SK-N-SH treated with all-trans-retinoic acid at 6 μM for 48 hours (cell line): ENCODE measurements at regions not wholly inside any gene's neighbourhood (a gene's known extent, or its start where the extent isn't known, plus 50 kb on each side); places are given as distances from the start of the nearest gene placed in this dataset.

Experiments
- ATAC-seq: fragments of 200-7000 bp; cut with Tn5 transposase; 3 replicates; pipeline ENCODE4 v1.9.1; 2020; ENCODE audit warnings: mild to moderate bottlenecking, moderate library complexity
- ARNTL ChIP-seq: fragments of 450-650 bp; formaldehyde crosslinking; IDR thresholded peaks from 2 replicates; pipeline ENCODE4 v1.5.0; 2020; ENCODE audit warnings: low read depth, mild to moderate bottlenecking, moderate library complexity, borderline replicate concordance
- BACH2 ChIP-seq: fragments of 250-450 bp; sonication (Bioruptor Pico); IDR thresholded peaks from 2 replicates; pipeline ENCODE4 v1.9.0; 2021; ENCODE audit warnings: mild to moderate bottlenecking, borderline replicate concordance
- CSDC2 ChIP-seq: fragments of 250-450 bp; sonication (Bioruptor Pico); IDR thresholded peaks from 2 replicates; pipeline ENCODE4 v1.5.0; 2020; ENCODE audit warnings: mild to moderate bottlenecking, moderate library complexity
- CSRNP3 ChIP-seq: fragments of 250-450 bp; sonication (Bioruptor Pico); IDR thresholded peaks from 2 replicates; pipeline ENCODE4 v1.5.1; 2021; ENCODE audit warnings: mild to moderate bottlenecking, moderate library complexity
- ESRRG ChIP-seq: fragments of 250-450 bp; sonication (Bioruptor Pico); IDR thresholded peaks from 2 replicates; pipeline ENCODE4 v1.6.1; 2021; ENCODE audit warnings: mild to moderate bottlenecking
- GLIS3 ChIP-seq: fragments of 250-450 bp; sonication (Bioruptor Pico); IDR thresholded peaks from 2 replicates; pipeline ENCODE4 v1.5.0; 2020; ENCODE audit warnings: mild to moderate bottlenecking, moderate library complexity
- ISL1 ChIP-seq: fragments of 250-450 bp; sonication (Bioruptor Pico); IDR thresholded peaks from 2 replicates; pipeline ENCODE4 v2.1.2; 2022; ENCODE audit warnings: mild to moderate bottlenecking, moderate library complexity
- OSR1 ChIP-seq: fragments of 250-450 bp; sonication (Bioruptor Pico); IDR thresholded peaks from 2 replicates; pipeline ENCODE4 v1.8.0; 2022; ENCODE audit warnings: moderate library complexity, mild to moderate bottlenecking, inconsistent platforms
- RARB ChIP-seq: fragments of 250-450 bp; sonication (Bioruptor Pico); IDR thresholded peaks from 2 replicates; pipeline ENCODE4 v1.8.0; 2021; ENCODE audit warnings: mild to moderate bottlenecking, moderate library complexity
- SNAI2 ChIP-seq: fragments of 250-450 bp; sonication (Bioruptor Pico); IDR thresholded peaks from 2 replicates; pipeline ENCODE4 v1.5.0; 2020; ENCODE audit warnings: mild to moderate bottlenecking, moderate library complexity
- TCF4 ChIP-seq: fragments of 250-450 bp; sonication (Bioruptor Pico); IDR thresholded peaks from 2 replicates; pipeline ENCODE4 v1.8.0; 2021; ENCODE audit warnings: mild to moderate bottlenecking, moderate library complexity, borderline replicate concordance
- TOX ChIP-seq: fragments of 250-450 bp; sonication (Bioruptor Pico); IDR thresholded peaks from 2 replicates; pipeline ENCODE4 v1.8.0; 2021; ENCODE audit warnings: mild to moderate bottlenecking, moderate library complexity, borderline replicate concordance
- TSHZ2 ChIP-seq: fragments of 250-450 bp; sonication (Bioruptor Pico); IDR thresholded peaks from 2 replicates; pipeline ENCODE4 v1.5.0; 2020; ENCODE audit warnings: mild to moderate bottlenecking, moderate library complexity
- ZC3H10 ChIP-seq: fragments of 250-450 bp; sonication (Bioruptor Pico); IDR thresholded peaks from 2 replicates; pipeline ENCODE4 v1.5.1; 2021; ENCODE audit warnings: mild to moderate bottlenecking, moderate library complexity
- ZFP3 ChIP-seq: fragments of 250-450 bp; sonication (Bioruptor Pico); IDR thresholded peaks from 2 replicates; pipeline ENCODE4 v1.5.0; 2020; ENCODE audit warnings: mild to moderate bottlenecking, moderate library complexity
- ZFP30 ChIP-seq: fragments of 450-650 bp; formaldehyde crosslinking; IDR thresholded peaks from 2 replicates; pipeline ENCODE4 v1.5.0; 2022; ENCODE audit warnings: mild to moderate bottlenecking, moderate library complexity
- ZNF70 ChIP-seq: fragments of 450-650 bp; formaldehyde crosslinking; IDR thresholded peaks from 2 replicates; pipeline ENCODE4 v1.5.0; 2020; ENCODE audit warnings: mild to moderate bottlenecking, moderate library complexity
- ZNF8 ChIP-seq: fragments of 450-650 bp; formaldehyde crosslinking; IDR thresholded peaks from 2 replicates; pipeline ENCODE4 v1.5.0; 2020; ENCODE audit warnings: mild to moderate bottlenecking, moderate library complexity
- TF ChIP-seq, protein P1 (sequence below): fragments of 250-450 bp; sonication (Bioruptor Pico); IDR thresholded peaks from 2 replicates; pipeline ENCODE4 v1.8.0; 2020; ENCODE audit warnings: mild to moderate bottlenecking, moderate library complexity, borderline replicate concordance
- TF ChIP-seq, protein P2 (sequence below): fragments of 250-450 bp; sonication (Bioruptor Pico); IDR thresholded peaks from 2 replicates; pipeline ENCODE4 v1.8.0; 2021; ENCODE audit warnings: low read depth, mild to moderate bottlenecking, moderate library complexity, borderline replicate concordance
- TF ChIP-seq, protein P3 (sequence below): fragments of 250-450 bp; sonication (Bioruptor Pico); IDR thresholded peaks from 2 replicates; pipeline ENCODE4 v1.5.1; 2020; ENCODE audit warnings: low read depth, mild to moderate bottlenecking, moderate library complexity

GRCh38 chr9:2913026-2913425, 69.1 kb upstream of the PUM3 start:
- TF ChIP-seq RARB, result no peak
- no peak for TF ChIP-seq ZFP3 (CRISPR knock-in tag)
- no peak for TF ChIP-seq ZC3H10 (CRISPR knock-in tag)
- no peak for TF ChIP-seq TCF4 (CRISPR knock-in tag)
- TF ChIP-seq ZFP30, result no peak
- TF ChIP-seq ARNTL (CRISPR knock-in tag), result no peak

DNA sequence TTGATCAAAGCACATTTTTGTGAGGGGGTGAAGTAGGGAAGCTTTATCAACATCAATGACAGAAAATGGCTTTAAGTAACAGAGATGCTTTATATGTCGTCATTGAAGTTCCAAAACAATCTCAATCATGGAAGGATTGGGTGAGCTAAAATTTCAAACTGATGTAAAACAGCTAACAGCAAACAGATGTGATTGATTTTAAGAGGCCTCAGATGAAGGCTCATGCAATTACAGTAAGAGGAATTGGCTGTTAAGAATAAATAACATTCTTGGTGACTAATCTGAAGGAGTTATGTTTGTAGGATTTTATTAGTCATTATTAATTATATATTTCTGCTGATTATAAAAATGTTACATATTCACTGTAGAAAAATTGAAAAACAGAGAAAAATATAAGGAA, 63.5 kb upstream of the PUM3 start:
- TF ChIP-seq ZC3H10 (CRISPR knock-in tag) (no peak), OSR1 (no peak), ESRRG (CRISPR knock-in tag) (no peak), ZNF8 (CRISPR knock-in tag) (no peak), TCF4 (CRISPR knock-in tag) (no peak), ZFP3 (CRISPR knock-in tag) (no peak), TOX (CRISPR knock-in tag) (no peak), SNAI2 (CRISPR knock-in tag) (no peak), RARB (no peak), ZFP30 (no peak), BACH2 (CRISPR knock-in tag) (no peak), TSHZ2 (CRISPR knock-in tag) (no peak), ARNTL (CRISPR knock-in tag) (no peak), CSRNP3 (no peak), CSDC2 (CRISPR knock-in tag) (no peak), GLIS3 (CRISPR knock-in tag) (no peak)
- TF ChIP-seq, protein P1, sequence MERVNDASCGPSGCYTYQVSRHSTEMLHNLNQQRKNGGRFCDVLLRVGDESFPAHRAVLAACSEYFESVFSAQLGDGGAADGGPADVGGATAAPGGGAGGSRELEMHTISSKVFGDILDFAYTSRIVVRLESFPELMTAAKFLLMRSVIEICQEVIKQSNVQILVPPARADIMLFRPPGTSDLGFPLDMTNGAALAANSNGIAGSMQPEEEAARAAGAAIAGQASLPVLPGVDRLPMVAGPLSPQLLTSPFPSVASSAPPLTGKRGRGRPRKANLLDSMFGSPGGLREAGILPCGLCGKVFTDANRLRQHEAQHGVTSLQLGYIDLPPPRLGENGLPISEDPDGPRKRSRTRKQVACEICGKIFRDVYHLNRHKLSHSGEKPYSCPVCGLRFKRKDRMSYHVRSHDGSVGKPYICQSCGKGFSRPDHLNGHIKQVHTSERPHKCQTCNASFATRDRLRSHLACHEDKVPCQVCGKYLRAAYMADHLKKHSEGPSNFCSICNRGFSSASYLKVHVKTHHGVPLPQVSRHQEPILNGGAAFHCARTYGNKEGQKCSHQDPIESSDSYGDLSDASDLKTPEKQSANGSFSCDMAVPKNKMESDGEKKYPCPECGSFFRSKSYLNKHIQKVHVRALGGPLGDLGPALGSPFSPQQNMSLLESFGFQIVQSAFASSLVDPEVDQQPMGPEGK, result no peak
- TF ChIP-seq, protein P2, sequence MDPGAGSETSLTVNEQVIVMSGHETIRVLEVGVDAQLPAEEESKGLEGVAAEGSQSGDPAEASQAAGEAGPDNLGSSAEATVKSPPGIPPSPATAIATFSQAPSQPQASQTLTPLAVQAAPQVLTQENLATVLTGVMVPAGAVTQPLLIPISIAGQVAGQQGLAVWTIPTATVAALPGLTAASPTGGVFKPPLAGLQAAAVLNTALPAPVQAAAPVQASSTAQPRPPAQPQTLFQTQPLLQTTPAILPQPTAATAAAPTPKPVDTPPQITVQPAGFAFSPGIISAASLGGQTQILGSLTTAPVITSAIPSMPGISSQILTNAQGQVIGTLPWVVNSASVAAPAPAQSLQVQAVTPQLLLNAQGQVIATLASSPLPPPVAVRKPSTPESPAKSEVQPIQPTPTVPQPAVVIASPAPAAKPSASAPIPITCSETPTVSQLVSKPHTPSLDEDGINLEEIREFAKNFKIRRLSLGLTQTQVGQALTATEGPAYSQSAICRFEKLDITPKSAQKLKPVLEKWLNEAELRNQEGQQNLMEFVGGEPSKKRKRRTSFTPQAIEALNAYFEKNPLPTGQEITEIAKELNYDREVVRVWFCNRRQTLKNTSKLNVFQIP (CRISPR knock-in tag), result no peak

More at GRCh38 chr9:2913026-2913425, 69.1 kb upstream of the PUM3 start:
- no peak for ATAC-seq

GRCh38 chr9:2904242-2904930, 60.5 kb upstream of the PUM3 start:
- ATAC-seq, result no peak
- no peak for TF ChIP-seq GLIS3 (CRISPR knock-in tag)
- TF ChIP-seq, protein P3, sequence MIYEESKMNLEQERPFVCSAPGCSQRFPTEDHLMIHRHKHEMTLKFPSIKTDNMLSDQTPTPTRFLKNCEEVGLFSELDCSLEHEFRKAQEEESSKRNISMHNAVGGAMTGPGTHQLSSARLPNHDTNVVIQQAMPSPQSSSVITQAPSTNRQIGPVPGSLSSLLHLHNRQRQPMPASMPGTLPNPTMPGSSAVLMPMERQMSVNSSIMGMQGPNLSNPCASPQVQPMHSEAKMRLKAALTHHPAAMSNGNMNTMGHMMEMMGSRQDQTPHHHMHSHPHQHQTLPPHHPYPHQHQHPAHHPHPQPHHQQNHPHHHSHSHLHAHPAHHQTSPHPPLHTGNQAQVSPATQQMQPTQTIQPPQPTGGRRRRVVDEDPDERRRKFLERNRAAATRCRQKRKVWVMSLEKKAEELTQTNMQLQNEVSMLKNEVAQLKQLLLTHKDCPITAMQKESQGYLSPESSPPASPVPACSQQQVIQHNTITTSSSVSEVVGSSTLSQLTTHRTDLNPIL, result no peak
- TF ChIP-seq RARB, result no peak
- no peak for TF ChIP-seq ARNTL (CRISPR knock-in tag)
- TF ChIP-seq TSHZ2 (CRISPR knock-in tag), result no peak
- TF ChIP-seq ESRRG (CRISPR knock-in tag), result no peak
- TF ChIP-seq, protein P2 (CRISPR knock-in tag), result no peak
- TF ChIP-seq, protein P1, result no peak
- no peak for TF ChIP-seq ISL1 (CRISPR knock-in tag)
- no peak for TF ChIP-seq ZNF70 (CRISPR knock-in tag)
- TF ChIP-seq ZFP3 (CRISPR knock-in tag), result no peak
- no peak for TF ChIP-seq ZFP30

More for the DNA sequence above, 63.5 kb upstream of the PUM3 start:
- ATAC-seq, result no peak
